Thoracic aorta (tissue), 2 donors: ENCODE measurements at regions not wholly inside any gene's neighbourhood (a gene's known extent, or its start where the extent isn't known, plus 50 kb on each side); places are given as distances from the start of the nearest gene placed in this dataset.
"Not testable (repeated sequence)": the region's sequence is repeated elsewhere in the genome, so short reads cannot be mapped to it uniquely, and the experiment has no call there.

Source experiments
- ATAC-seq: fragments of 150-250 bp; one replicate; pipeline ENCODE4 v1.8.0; 2017; ENCODE audit warnings: low read depth; ENCODE audit not compliant: insufficient number of reproducible peaks, low FRiP score
- DNase-seq: peaks from one replicate; pipeline ENCODE4 v3.0.0-alpha.2; 2020; ENCODE audit warnings: low spot score
- H3K27ac ChIP-seq, 2 donors: fragments of 200-600 bp; sonication (generic); 1 replicate in 1 of 2; 2 replicates in 1 of 2; pipeline ENCODE4 v1.5.1; 2016; ENCODE audit warnings: mild to moderate bottlenecking in 2 of 2, moderate library complexity in 2 of 2
- H3K27me3 ChIP-seq: fragments of 200-600 bp; sonication (generic); replicated peaks from 2 replicates; pipeline ENCODE4 v1.6.0; 2016; ENCODE audit warnings: mild to moderate bottlenecking; ENCODE audit not compliant: insufficient read depth
- H3K36me3 ChIP-seq: fragments of 200-600 bp; sonication (generic); one replicate; pipeline ENCODE4 v1.5.1; 2016
- H3K4me1 ChIP-seq, 2 donors: fragments of 200-600 bp; sonication (generic); 1 replicate in 1 of 2; 2 replicates in 1 of 2; pipeline versions ENCODE4 v1.5.1 to v1.6.0; 2016; ENCODE audit warnings: low read depth in 2 of 2, mild to moderate bottlenecking in 1 of 2; ENCODE audit not compliant: control insufficient read depth in 1 of 2
- H3K4me3 ChIP-seq: fragments of 200-600 bp; sonication (generic); 2 replicates; pipeline ENCODE4 v1.5.1; 2016; ENCODE audit warnings: mild to moderate bottlenecking
- H3K9me3 ChIP-seq: fragments of 200-600 bp; sonication (generic); 2 replicates; pipeline ENCODE4 v1.5.1; 2016
- CTCF ChIP-seq: fragments of 200-600 bp; sonication (generic); IDR thresholded peaks from one replicate; pipeline ENCODE4 v1.5.1; 2019; ENCODE audit warnings: antibody characterized with exemption

DNA sequence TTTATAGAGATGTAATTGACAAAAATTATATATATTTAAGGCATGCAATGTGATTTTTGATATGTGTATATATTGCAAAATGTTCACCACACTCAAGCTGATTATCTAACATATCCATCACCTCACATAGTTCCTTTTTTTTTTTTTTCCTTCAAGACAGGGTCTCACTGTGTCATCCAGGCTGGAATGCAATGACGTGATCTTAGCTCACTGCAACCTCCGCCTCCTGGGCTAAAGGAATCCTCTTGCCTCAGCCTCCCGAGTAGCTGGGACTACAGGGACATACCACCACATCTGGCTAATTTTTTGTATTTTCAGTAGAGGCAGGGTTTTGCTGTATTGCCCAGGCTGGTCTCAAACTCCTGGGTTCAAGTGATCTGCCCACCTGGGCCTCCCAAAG is 65.1 kb upstream of the SLC35C1 start:
- DNase-seq = no peak
- Histone ChIP-seq H3K4me3 (no peak overlapping the region), H3K27ac (no peak overlapping the region), H3K4me1 (peaks cover 4 to 7% of the 10 kb centered on the region in 2 donors), H3K27me3 (no peaks in the 10 kb centered on the region), H3K36me3 (no peaks in the 10 kb centered on the region), H3K9me3 (no peaks in the 10 kb centered on the region)
- no peak for ATAC-seq
- TF ChIP-seq CTCF = no peak

DNA sequence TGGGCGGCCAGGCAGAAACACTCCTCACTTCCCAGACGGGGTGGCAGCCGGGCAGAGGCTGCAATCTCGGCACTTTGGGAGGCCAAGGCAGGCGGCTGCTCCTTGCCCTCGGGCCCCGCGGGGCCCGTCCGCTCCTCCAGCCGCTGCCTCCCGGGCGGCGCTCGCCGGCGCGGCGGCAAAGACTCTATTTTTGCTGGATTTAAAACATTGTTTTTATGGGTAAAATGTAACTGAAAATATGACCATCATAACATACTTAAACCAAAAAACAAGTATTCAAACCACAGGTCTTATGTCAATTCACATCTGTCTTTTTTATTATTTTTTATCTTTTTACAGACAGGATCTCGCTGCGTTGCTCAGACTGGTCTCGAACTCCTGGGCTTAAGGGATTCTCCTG is 65.9 kb upstream of the SLC35C1 start:
- not testable (repeated sequence) for H3K36me3 ChIP-seq, DNase-seq, H3K4me1 ChIP-seq, H3K9me3 ChIP-seq, ATAC-seq, H3K4me3 ChIP-seq, H3K27me3 ChIP-seq, H3K27ac ChIP-seq

GRCh38 chr11:45738194-45738593 is 66.8 kb upstream of the SLC35C1 start:
- H3K4me3 ChIP-seq, H3K36me3 ChIP-seq, DNase-seq, H3K4me1 ChIP-seq, H3K9me3 ChIP-seq, ATAC-seq, H3K27ac ChIP-seq, H3K27me3 ChIP-seq: not testable (repeated sequence)

DNA sequence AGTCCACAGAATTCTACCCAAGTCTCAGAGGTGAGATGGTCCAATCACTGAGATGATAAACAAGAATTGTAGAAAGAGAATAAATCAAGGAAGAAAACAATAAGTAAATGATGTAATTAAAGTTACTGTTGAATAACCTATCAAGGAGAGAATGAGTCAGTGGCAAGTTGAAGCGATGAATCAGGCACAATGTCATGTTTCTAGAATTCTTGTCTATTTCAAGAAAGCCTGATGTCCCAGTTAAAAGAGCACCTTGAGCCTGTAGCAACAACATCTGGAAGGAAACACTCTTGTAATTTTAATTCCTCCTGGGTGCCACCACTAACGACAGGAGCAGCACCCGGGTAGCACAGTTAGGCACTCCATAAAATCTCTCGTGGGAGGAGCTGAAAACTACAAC is 67.9 kb upstream of the SLC35C1 start:
- ATAC-seq (no peak), DNase-seq (no peak)
- Histone ChIP-seq H3K27me3 (no peaks in the 10 kb centered on the region), H3K4me3 (no peak overlapping the region), H3K36me3 (no peaks in the 10 kb centered on the region), H3K4me1 (no peaks in the 10 kb centered on the region), H3K27ac (no peak overlapping the region), H3K9me3 (no peaks in the 10 kb centered on the region)
- no peak for TF ChIP-seq CTCF

GRCh38 chr11:45736424-45736823 is 68.5 kb upstream of the SLC35C1 start:
- DNase-seq (no peak), ATAC-seq (peak; percentile 36)
- no peaks in the 10 kb centered on the region for H3K36me3 ChIP-seq
- no peaks in the 10 kb centered on the region for H3K9me3 ChIP-seq
- no peak overlapping the region for H3K27ac ChIP-seq
- H3K27me3 ChIP-seq = no peaks in the 10 kb centered on the region
- TF ChIP-seq CTCF = no peak
- H3K4me3 ChIP-seq = no peak overlapping the region
- no peaks in the 10 kb centered on the region for H3K4me1 ChIP-seq

DNA sequence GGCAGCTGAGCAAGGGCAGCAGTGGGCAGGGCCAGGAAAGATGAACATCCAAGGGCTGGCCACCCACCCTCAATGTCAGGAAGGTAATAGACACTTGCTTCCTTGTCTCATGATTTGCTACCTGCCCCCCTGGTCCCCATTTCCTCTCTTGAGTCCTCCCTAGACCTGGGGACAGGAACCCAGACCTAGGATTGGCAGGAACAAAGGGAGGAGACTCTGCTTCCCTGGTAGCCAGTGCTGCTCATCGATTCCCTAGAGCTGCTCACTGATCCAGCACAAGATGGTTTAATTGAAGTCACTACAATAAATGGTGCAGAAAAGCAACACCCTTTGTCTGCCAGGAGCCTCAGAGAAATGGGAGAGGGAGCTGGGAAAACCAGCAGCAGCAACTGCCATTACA is 67.8 kb upstream of the CHST1 start:
- H3K4me1 ChIP-seq = no peaks in the 10 kb centered on the region
- no peak for DNase-seq
- no peak for ATAC-seq

More for the DNA sequence above, 67.8 kb upstream of the CHST1 start:
- no peak for TF ChIP-seq CTCF
- H3K36me3 ChIP-seq = no peaks in the 10 kb centered on the region
- no peaks in the 10 kb centered on the region for H3K27me3 ChIP-seq
- H3K27ac ChIP-seq = no peak overlapping the region
- H3K9me3 ChIP-seq = no peaks in the 10 kb centered on the region
- no peak overlapping the region for H3K4me3 ChIP-seq
